ENCODE measurements at regions not wholly inside any gene's neighbourhood (a gene's known extent, or its start where the extent isn't known, plus 50 kb on each side); places are given as distances from the start of the nearest gene placed in this dataset.

GRCh38 chr3:132777171-132777570, 55.0 kb upstream of the NPHP3 start:
- H3K27me3 ChIP-seq (replicated peaks; ENCODE audit: insufficient read depth), result no peaks in the 10 kb centered on the region
- intact Hi-C loops (cut with DNase I), result no loop called here
- no peaks in the 10 kb centered on the region for H3K4me1 ChIP-seq (replicated peaks)
- no peak overlapping the region for H3K27ac ChIP-seq
- 72% methylated on average over 3 of the region's 3 CpGs for WGBS
- H3K4me3 ChIP-seq, result no peak overlapping the region
- TF ChIP-seq POLR2AphosphoS5 (IDR thresholded peaks at IDR 0.05) (no peak), POLR2A (IDR thresholded peaks at IDR 0.05) (no peak)
- TF ChIP-seq, protein P1, sequence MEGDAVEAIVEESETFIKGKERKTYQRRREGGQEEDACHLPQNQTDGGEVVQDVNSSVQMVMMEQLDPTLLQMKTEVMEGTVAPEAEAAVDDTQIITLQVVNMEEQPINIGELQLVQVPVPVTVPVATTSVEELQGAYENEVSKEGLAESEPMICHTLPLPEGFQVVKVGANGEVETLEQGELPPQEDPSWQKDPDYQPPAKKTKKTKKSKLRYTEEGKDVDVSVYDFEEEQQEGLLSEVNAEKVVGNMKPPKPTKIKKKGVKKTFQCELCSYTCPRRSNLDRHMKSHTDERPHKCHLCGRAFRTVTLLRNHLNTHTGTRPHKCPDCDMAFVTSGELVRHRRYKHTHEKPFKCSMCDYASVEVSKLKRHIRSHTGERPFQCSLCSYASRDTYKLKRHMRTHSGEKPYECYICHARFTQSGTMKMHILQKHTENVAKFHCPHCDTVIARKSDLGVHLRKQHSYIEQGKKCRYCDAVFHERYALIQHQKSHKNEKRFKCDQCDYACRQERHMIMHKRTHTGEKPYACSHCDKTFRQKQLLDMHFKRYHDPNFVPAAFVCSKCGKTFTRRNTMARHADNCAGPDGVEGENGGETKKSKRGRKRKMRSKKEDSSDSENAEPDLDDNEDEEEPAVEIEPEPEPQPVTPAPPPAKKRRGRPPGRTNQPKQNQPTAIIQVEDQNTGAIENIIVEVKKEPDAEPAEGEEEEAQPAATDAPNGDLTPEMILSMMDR (IDR thresholded peaks at IDR 0.05), result no peak
- DNase-seq (ENCODE audit: low spot score), result no peak
- H3K9me3 ChIP-seq, result no peaks in the 10 kb centered on the region
- H3K36me3 ChIP-seq, result no peaks in the 10 kb centered on the region

DNA sequence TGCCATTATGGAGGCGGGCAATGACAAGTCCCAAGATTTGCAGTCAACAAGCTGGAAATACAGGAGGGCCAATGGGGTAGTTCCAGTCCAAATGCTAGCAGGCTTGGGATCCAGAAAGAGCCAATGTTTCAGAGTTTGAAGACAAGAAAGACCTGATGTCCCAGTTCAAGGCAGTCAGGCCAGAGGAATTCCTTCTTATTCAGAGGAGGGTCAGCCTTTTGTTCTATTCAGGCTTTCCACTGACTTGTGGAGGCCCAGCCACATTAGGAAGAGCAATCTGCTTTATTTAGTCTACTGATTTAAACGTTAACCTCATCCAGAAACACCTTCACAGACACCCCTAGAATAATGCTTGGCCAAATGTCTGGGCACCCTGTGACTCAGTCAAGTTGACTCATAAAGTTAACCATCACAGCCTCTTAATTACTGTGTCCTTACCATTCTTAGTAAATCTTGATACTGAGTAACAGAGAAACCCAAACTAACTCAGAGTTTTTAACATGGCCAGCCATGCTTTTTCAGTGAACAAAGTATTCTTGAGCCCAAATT, 50.9 kb upstream of the NPHP3 start:
- no peaks in the 10 kb centered on the region for H3K4me1 ChIP-seq (replicated peaks)
- no peaks in the 10 kb centered on the region for H3K36me3 ChIP-seq
- no peak for DNase-seq (ENCODE audit: low spot score)
- H3K27ac ChIP-seq, result no peak overlapping the region
- no peaks in the 10 kb centered on the region for H3K27me3 ChIP-seq (replicated peaks; ENCODE audit: insufficient read depth)
- intact Hi-C loops (cut with DNase I), result no loop called here
- WGBS, result 70% methylated on average over 2 of the region's 2 CpGs
- TF ChIP-seq, protein P1 (IDR thresholded peaks at IDR 0.05), result no peak
- no peak for TF ChIP-seq POLR2AphosphoS5 (IDR thresholded peaks at IDR 0.05)
- no peak for TF ChIP-seq POLR2A (IDR thresholded peaks at IDR 0.05)
- H3K9me3 ChIP-seq, result no peaks in the 10 kb centered on the region
- no peak overlapping the region for H3K4me3 ChIP-seq

DNA sequence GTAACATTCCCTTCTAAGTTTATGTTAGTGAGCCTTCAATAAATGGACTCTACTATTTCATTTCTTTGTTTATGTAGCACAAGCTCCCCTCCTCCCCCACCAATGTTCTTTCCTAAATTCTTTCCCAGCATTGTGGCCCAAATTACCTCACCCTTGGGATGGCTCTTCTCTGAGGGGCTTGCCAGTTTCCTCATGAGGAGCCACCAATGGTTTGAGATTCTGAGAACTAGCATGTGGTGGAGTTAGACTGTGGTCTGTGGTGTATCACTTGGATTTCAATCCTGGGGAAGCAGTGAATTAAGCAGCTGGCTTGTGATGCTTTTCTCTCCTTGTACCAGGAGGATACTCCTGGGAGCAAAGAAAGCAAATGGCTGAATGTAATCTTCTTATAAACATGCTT, 50.0 kb upstream of the NPHP3 start:
- DNase-seq (ENCODE audit: low spot score), result no peak
- intact Hi-C loops (cut with DNase I), result no loop called here
- H3K4me3 ChIP-seq, result no peak overlapping the region
- no peak overlapping the region for H3K27ac ChIP-seq
- no peaks in the 10 kb centered on the region for H3K9me3 ChIP-seq
- no peaks in the 10 kb centered on the region for H3K4me1 ChIP-seq (replicated peaks)
- TF ChIP-seq POLR2AphosphoS5 (IDR thresholded peaks at IDR 0.05) (no peak), POLR2A (IDR thresholded peaks at IDR 0.05) (no peak)
- TF ChIP-seq, protein P1 (IDR thresholded peaks at IDR 0.05), result no peak
- H3K36me3 ChIP-seq, result no peaks in the 10 kb centered on the region
- no peaks in the 10 kb centered on the region for H3K27me3 ChIP-seq (replicated peaks; ENCODE audit: insufficient read depth)

All from prostate gland (tissue), 2 donors.